GM21381 (cell line): ENCODE measurements at regions not wholly inside any gene's neighbourhood (a gene's known extent, or its start where the extent isn't known, plus 50 kb on each side); places are given as distances from the start of the nearest gene placed in this dataset.
"Not testable (repeated sequence)": the region's sequence is repeated elsewhere in the genome, so short reads cannot be mapped to it uniquely, and the experiment has no call there.

Experiments
- ATAC-seq: cut with Tn5 transposase; IDR thresholded peaks from one replicate; pipeline ENCODE4 v1.9.1; 2021; ENCODE audit warnings: mild to moderate bottlenecking, moderate library complexity; ENCODE audit not compliant: unreplicated experiment

GRCh38 chr7:115574681-115575291 is 455.8 kb downstream of the TFEC start:
- no peak for ATAC-seq

- ATAC-seq = no peak
Measured at GRCh38 chr7:115572111-115572510, 458.5 kb downstream of the TFEC start.

GRCh38 chr7:115561335-115562110 is 469.0 kb downstream of the TFEC start:
- no peak for ATAC-seq

DNA sequence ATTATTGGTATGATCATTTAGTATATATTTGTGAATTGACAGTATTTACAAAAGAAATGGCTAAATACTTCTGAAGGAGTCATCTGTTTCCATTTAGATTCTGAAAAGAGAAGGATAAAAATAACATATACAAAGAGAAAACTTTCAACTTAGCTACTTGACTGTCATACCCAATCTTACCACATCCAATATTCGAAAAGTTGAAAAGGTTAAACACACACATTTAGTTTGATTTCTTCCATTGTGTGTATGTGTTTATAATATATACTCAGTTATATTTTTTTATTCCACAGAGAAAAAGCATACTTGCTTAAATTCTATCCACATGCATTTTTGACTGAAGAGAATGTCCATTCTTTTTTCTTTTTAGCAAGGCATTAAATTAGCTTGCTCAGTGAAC is 470.7 kb downstream of the TFEC start:
- ATAC-seq = no peak

DNA sequence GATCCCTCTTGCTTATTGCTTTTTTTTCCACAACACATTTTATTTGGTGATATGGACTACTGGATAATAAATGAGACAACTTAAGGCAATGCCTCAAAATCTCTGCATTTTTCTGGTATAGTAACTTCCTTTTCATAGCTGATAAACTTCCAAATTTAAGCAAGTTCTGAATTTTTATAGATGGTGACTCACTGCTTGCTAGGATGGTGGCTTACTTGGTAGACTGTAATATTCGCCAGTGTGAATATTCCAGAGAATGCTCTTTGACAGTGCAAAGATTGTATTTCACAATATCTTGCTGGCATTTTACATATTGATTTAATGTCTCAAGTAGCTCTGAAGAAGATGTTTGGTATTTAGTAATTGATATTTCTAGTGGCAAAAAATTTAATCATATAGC is 472.4 kb downstream of the TFEC start:
- ATAC-seq = no peak

DNA sequence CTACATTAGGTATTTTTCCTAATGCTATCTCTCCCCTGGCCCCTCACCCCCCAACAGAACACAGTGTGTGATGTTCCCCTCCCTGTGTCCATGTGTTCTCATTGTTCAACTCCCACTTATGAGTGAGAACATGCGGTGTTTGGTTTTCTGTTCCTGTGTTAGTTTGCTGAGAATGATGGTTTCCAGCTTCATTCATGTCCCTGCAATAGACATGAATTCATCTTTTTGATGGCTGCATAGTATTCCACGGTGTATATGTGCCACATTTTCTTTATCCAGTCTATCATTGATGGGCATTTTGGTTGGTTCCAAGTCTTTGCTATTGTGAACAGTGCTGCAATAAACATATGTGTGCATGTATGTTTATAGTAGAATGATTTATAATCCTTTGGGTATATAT is 473.3 kb downstream of the TFEC start:
- not testable (repeated sequence) for ATAC-seq

DNA sequence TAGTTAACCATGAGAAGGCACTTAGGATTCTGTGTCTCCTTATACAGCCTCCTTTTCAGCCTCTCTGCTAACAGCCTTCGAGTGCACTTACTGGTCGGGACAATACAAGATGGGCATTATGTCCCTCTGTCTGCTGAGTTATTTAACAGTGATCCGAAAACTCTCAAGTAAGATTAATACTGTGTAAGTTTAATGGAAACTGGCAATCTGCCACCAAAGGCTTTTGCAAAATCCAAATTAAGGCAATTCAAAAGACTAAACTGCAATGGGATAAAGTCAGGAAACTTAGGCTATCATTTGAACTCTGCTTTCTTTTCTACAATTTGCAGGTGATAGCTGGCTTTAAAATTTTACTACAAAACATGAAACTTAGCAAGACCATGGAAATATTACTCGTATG is 477.8 kb downstream of the TFEC start:
- ATAC-seq = no peak

DNA sequence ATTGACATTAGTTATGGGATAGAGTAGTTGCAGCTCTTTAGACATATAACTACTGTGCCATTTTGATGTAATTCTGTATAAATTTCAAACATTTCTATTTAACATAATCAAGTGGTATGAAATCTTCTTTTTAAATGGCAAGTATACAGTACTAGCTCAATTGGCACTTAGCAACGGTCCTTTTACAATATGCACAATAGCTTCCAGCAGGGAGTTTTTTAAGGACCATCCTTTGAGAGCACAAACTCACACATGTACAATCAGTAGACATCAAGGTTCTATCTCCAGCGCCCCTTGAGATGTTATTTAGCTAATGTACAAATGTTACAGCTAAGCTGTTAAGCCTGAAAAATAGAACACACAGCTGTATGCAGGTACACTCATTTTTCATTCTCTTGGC is 480.7 kb downstream of the TFEC start:
- ATAC-seq = no peak

- ATAC-seq = no peak
Measured at GRCh38 chr7:115548756-115549155, 481.8 kb downstream of the TFEC start.

DNA sequence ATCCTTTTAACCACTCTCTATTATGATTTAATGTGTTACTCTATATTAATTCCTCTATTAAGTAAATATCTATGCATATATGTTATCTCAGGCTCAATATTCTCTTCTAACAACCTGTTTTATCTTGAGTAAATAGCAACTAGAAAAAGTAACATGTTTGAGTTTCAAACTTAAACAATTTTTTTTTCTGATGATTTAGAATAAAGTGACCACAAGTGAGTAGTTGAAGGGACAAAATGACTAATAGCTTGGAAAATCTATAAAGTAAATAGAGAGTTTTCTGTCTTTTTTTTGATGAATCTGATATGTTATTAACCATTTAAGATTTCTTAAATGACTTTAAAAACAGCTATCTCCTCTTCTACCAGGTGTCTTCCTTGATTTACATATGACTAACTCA is 483.8 kb downstream of the TFEC start:
- no peak for ATAC-seq

DNA sequence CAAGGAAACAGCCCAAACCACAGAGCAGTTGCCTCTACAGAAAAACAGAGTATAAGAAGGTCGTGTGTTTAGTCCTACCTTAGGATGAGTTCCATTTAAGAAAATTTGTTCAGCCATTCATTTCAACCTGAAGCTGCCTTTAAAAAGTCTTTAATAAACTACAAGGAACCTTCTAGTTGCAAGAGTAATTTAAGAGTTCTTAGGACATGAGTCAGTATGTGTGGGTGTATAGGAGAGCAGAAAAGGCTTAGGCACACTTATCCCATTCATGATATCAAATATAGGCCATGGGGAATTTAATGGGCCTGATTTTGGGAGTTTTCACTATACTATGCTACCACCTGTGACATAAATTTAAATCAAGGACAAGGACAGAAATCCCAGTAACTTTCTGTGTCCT is 496.8 kb downstream of the TFEC start:
- ATAC-seq = no peak

GRCh38 chr7:115526278-115526677 is 504.3 kb downstream of the TFEC start:
- ATAC-seq = no peak

GRCh38 chr7:115522174-115522573 is 508.4 kb downstream of the TFEC start:
- no peak for ATAC-seq

DNA sequence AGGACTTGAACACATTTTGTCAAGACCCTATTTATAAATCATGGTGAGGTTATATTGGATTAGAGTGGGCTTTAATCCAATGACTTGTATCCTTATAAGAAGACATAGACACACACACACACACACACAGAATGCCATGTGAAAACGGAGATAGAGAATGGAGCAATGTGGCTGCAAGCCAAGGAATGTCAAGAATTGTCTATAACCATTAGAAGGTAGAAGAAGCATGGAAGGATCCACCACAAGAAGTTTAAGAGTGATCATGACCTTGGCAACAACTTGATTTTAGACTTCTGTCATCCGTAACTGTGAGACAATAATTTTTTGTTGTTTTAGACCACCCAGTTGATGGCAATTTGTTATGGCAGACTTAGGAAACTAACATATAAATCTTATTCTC is 514.2 kb downstream of the TFEC start:
- ATAC-seq = no peak

- no peak for ATAC-seq
Measured at GRCh38 chr7:115511330-115511729, 519.2 kb downstream of the TFEC start.

- no peak for ATAC-seq
Measured at GRCh38 chr7:115505136-115505535, 525.4 kb downstream of the TFEC start.

DNA sequence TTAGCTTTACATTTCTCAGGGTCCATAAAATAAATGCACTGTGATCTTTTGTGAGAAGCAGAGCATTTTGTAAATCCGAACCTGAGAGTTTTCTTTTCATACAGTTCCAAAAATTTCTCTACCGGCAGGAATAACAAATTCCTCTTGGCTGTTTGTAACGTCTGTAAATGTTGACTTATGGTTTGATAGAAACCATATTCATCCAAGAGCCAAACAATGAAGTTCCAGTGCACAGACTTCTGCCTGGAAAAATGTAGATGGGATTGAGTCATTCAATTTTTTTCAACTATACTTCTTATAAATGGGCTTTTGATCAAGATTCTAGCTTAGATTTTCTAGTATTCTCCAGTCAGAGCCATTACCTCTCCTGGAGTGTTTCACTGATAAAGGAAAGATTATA is 530.6 kb downstream of the TFEC start:
- no peak for ATAC-seq

GRCh38 chr7:115496006-115496405 is 534.6 kb downstream of the TFEC start:
- ATAC-seq = no peak

- ATAC-seq = no peak
Measured at GRCh38 chr7:115494529-115495147, 535.9 kb downstream of the TFEC start.

DNA sequence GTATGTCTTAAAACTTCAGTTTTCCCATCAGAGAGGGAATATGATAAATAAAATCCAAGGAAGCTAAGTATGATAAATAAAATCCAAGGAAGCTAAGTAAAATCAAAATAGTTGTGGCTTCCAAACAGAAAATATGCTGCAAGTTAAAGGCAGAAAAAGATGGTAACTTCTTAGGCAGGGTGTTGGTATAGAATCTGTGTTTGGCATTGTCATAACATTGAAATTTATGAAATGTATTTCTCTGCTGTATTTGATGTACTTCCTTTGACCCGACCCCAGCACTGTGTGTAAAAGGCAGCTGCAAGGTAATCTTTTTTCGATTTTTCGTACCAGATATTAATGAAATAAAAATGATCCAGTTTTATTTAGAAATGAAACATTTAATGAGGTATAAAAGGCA is 537.2 kb downstream of the TFEC start:
- ATAC-seq = no peak

DNA sequence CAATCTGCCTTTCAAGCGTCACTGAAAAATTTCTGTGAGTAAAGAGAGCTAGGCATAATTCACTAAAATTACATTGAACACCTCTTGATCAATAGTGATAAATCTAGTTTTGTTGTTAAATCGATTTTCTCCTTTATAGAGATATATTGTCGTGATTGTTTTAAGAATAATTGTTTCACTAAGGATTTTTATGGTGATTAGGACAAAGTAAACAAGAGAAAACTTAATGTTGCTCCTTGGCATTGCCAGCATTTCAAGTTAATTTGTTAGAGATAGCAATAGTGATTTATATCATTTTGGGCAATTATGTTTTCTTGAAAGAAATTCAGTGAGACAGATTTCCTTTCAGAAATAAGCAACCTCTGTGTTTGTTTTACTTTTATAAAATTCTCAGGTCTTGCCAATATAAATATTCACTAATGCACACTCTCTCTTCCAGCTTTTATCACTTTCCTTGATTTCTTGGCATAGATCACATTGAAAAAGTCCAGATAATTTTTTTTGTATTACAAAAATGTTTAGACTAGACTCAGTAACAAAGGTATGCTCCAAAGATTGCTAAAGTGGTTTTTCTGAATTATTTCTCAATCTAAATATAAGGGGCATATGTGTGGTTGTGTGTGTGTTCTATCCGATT is 538.7 kb downstream of the TFEC start:
- ATAC-seq = no peak

DNA sequence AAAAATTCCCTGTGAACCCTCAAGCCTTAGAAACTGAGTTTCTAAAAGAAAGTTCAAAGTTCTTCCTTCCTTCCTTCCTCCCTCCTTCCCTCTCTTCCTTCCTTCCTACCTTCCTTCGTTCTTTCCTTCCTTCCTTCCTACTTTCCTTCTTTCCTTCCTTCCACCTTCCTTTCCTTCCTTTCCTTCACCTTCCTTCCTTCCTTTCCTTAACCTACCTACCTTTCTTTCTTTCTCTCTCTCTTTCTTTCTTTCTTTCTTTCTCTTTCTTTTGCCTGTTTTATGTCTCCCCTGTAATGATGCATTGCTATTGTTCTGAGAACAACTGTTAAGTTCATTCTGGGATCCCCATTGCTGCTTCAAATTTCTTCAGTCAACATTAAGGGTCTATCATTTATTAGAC is 551.1 kb downstream of the TFEC start:
- ATAC-seq = no peak
